Skin epidermis (tissue), 12 donors: ENCODE measurements at regions not wholly inside any gene's neighbourhood (a gene's known extent, or its start where the extent isn't known, plus 50 kb on each side); places are given as distances from the start of the nearest gene placed in this dataset.

Experiments used
- H3K27ac ChIP-seq, 21 experiments: fragments of 200-600 bp; sonication (generic) in 11 of 21; one replicate each; pipeline ENCODE4 v1.5.0; 2020; ENCODE audit warnings: mild to moderate bottlenecking in 3 of 21, inconsistent platforms in 2 of 21, moderate library complexity in 2 of 21
- H3K4me3 ChIP-seq, 7 experiments: fragments of 200-600 bp; sonication (generic) in 2 of 7; one replicate each; pipeline ENCODE4 v1.5.0; 2020; ENCODE audit warnings: inconsistent platforms in 2 of 7, mild to moderate bottlenecking in 2 of 7, moderate library complexity in 1 of 7

DNA sequence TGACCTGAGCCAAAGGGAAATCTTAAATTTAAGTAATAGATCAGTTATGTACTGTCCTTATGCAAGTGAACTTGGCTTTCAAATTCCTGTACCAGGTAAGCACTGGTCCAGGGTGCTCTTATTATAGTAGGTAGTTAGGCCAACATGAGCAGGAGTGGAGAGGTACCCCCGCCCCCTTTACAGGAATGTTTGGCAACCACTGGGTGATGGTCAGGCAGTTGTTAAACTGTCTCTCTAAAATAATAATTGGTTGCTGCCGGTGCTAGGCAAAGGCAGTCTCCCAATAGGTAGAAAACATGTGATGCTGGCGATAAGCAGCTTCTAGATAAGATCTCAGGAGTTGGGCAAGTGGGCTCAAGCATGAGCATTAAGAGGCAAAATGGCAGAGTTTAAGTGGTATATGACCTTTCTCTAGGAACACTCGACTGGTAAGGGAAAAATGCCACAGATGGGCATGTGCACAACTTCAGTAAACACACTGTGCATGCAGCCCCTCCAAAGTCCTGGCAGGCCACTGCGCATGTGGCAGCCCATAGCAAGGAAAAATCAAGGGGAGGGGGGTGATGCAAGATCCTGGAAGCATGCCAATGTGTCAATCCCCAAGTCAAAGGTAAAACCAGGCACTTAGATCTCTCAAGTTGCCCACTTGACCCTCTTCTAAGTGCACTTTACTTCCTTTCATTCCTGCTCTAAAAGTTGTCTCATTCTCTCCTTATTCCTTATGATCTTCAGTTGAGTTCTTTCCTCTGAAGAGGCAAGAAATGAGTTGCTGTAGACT, 1239.7 kb downstream of the C4orf33 start:
- Histone ChIP-seq H3K4me3 (no peak overlapping the region), H3K27ac (no peak overlapping the region)

DNA sequence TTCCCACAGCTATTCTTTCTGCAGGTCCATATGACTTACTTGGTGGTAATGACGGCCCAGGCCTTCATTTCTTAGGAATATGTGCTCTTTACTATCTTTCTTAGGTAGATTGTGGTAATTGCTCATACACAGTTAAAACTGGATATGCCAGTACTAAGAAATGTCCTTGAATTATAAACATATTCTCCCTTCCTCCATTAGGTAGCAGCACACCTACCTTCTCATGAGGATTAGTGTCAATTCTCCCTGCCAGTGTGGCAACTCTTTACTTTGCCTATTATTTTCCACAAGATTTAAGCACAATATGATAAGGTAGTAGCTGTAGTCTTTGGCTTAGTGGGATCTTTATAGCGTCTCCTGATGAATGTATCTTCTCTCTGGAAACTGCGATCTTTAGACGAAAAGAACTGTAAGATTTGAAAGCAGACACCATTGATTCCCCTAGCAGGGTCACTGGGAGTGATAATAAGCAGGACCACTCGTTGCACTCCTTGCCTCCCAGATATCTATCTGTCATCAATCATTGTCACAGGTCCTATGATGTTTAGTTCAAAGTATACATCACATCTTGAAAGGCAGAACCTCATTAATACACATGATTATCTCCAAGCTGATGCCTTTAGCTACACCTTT, 1240.7 kb downstream of the C4orf33 start:
- H3K27ac ChIP-seq = no peak overlapping the region
- H3K4me3 ChIP-seq = no peak overlapping the region

DNA sequence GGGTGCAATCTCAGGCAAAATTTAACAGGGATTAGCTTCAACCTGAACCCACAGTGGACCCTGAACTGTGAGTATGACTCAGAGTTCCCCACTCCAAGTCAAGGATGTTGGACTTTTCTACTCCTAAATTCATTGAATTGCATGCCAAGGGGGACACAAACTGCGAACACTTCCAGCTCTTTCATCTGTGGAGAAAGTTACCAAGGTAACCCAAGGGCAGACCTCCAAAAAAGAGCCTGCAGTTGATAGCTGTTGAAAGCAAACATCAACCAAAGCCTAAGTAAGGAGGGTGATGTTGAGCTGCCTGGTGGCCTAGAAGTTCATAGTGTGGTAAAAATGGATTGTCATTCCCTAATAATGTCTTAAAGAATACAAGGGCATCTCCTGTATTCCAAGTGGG, 1242.9 kb downstream of the C4orf33 start:
- no peak overlapping the region for H3K4me3 ChIP-seq

DNA sequence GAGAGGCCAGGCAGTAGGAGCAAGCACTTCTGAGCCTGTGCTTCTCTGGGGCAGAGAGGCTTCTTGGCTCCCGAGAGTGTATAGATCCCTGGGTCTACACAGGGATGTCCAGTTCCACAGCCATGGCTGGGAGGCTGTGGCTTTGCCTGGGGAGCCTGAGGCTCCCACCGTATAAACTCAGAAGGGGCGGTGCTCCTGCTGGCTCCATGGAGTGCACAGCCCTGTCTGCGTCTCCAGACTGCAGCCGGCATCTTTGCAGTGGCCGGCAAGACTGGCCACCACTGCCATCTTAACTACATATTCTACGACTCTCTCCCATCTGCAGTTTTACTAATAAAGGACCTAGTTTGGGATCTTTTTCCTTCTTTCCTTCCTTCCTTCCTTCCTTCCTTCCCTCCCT, 1253.8 kb downstream of the C4orf33 start:
- Histone ChIP-seq H3K4me3 (no peak overlapping the region), H3K27ac (no peak overlapping the region)

More for the DNA sequence above, 1242.9 kb downstream of the C4orf33 start:
- no peak overlapping the region for H3K27ac ChIP-seq

DNA sequence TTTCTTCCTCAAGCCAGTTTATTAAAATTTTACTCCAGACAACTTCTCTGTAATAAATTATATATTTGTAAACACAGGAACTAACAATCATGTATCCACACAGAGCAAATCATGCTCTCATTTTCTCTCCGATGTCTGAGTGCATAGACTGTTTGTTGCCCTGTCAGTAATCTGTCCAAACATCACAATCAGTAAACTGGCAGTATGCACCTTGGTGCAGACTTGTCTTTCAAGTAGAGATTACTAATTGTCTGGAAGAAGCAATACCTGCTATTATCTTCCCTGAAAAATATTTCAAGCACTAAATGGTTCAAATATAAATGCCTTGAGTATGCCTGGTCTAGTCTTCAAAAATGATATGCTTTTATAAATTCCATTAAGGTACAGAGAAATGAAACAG, 1260.9 kb downstream of the C4orf33 start:
- Histone ChIP-seq H3K27ac (no peak overlapping the region), H3K4me3 (no peak overlapping the region)

DNA sequence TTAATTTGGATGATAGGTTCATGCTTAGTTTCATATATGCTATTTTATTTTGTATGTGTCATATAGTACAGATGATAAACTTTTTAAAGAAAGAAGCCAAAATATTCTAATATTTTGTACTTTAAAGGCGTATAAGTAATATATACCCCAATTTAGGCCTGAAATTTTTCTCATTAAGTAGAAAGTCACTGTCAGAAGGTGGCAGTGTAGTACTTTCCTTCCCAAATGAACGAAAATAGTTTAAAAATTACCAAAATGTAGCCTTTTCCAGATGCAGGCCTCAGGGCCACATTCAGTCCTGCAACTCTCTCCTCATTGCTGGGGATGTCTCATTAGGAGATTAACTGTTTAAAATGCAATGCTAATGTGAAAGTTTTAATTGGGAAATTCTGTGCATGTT, 1263.6 kb downstream of the C4orf33 start:
- no peak overlapping the region for H3K27ac ChIP-seq
- H3K4me3 ChIP-seq = no peak overlapping the region

DNA sequence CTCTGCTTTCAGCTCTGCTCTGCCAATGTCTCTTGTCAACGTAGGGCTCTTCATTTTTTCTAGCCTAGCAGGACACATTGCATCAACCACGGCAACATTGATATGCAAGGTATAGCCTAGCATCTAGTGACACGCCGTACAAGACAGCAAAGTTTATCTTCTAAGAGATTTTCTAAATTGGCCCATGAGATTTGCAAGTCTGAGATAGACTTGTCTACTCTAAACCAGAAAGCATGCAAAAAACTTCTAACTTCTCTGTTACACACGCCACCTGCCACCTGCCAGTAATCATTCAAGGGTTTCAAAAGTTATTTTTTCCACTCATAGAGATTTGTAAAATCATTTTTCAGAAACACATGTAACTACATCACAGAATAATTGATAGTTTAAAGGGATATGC, 1265.7 kb downstream of the C4orf33 start:
- no peak overlapping the region for H3K27ac ChIP-seq
- no peak overlapping the region for H3K4me3 ChIP-seq

DNA sequence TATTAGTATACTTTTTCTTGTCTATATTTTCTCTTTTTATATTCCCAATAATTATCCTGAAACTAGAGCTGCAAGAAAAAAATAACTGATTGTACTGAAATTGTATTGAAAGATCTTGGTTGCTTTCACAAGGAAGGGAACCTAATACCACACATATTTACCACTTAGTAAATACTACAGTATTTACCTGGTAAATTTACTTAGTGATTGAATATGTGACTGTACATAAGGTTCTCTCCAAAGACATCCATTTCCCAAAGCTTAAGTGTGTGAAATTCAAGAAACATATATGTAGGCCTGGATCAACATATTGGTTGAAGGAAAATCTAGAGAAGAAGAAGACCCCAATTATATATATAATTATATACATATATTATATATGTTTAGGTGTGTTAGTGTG, 1272.7 kb downstream of the C4orf33 start:
- Histone ChIP-seq H3K27ac (no peak overlapping the region), H3K4me3 (no peak overlapping the region)

DNA sequence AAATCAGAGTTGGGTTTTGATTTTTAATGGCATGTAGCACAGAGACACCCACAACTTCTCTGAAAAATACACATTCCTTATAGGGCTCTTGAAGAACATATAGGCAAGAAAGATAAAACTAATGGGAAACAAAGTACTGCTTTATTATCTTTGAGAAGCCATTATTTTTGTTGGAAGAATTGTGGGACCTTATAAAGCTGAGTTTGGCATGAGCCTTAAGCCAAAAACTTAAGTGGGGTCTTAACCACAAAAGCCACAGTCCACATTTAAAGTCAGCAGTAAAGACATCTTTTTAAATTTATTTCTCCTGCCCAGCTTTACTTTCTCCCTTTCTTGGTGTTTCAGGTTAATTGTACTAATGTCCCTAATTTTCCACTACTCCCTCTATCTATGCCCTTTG, 1297.3 kb downstream of the C4orf33 start:
- no peak overlapping the region for H3K4me3 ChIP-seq
- H3K27ac ChIP-seq = no peak overlapping the region

DNA sequence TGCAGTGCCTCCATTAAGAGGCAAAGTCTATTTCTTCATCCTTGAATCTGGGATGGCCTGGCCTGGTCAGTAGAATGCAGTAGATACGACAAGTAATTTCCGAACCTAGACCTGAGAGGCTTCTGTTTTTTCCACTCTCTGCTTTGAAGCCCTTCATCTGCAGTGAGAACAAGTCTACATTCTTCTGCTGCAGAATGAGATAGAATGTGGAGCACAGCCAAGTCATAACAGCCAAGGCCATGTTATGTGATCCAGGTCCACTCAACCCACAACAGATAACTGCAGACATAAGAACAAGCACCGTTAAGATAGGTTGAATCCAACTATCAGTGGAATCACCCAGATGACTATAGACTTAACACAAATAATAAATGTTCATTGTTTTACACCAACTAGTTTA, 1297.7 kb downstream of the C4orf33 start:
- Histone ChIP-seq H3K4me3 (no peak overlapping the region), H3K27ac (no peak overlapping the region)

DNA sequence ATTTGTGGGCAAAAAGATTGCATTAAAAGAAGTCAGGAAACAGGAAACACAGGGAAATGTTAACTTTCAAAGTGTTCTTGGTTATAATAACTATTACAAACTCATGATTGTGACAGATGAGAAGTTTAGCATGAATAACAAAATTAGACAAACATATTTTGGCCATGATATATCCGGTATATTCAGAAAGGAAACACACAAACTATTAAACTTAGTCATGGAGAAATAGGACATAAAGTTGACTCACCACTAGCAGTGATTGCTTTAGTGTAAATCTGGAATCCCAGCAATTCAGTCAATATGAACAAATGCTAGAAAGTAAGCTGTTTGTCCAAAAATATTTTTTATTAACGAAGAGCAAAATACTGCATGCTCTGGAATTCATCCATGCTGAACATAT, 1299.9 kb downstream of the C4orf33 start:
- no peak overlapping the region for H3K4me3 ChIP-seq
- H3K27ac ChIP-seq = no peak overlapping the region

DNA sequence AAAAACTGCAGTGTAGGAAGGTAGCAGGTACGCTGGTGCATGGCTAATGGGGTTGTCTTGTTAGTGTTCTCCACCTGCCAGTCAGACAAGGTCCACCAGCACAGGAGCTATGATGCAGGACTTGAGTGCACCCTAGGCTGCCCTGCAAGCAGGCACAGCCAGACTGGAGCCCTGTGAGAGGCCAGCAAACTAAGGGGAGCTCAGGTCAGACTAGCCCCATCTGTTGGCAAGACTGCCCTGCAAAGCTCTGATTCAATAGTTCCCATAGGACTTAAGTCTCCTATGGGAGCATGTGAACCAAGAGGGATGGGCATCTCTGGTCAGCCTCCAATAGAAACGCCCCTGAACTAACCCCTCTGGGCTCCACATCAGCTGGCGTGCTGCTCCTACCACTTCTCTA, 1307.3 kb downstream of the C4orf33 start:
- Histone ChIP-seq H3K4me3 (no peak overlapping the region), H3K27ac (no peak overlapping the region)

DNA sequence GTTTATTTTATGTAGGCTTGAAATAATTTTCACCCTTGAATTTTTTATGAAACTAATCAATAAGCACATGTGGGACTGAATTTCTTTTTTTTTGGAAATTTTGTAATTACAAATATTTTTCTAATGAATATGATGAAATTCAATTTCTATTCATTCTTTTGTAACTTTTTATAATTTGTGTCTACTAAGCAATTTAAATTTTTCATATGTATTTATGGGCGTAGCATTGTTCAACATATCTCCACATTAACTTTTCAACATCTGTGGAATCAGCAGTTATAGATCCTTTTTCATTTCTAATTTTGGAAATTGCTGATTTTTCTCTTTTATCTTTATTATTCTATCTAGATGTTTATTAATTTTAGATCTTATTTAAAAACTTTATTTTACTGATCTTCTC, 1320.3 kb downstream of the C4orf33 start:
- Histone ChIP-seq H3K27ac (no peak overlapping the region), H3K4me3 (no peak overlapping the region)

DNA sequence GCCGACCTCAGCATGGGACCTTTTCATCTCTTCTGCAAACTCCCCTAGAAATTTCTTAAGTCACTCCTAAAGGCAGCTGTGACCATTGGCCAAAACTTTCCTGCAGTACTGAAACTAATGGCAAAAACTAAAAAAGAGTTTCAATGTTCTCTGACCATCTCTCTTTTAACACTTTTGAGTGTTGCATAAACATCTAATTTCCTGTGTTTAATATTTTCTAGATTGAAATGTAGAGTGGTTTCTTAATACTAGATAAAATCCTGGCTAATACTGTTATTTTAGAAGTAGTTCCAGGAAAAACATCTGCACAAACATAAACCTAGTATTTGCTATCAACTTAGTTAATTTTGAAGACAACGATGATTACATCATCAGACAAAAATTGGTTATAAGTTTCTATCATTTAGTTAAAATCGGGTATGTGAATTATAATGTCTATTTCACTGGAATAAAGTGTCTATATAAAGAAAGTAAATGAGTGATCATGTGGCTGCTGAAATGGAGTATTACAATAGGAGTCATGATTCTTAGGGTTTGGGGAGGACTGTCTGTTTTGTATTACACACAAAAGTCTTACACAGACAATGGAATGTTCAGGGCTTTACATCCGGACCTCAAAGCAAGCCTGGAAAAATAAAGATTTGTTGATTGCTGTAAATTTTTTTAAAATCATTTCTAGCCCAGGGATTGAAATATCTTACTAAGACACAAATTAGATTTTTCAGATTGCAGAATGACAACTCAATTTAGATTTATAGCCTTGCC, 1323.4 kb downstream of the C4orf33 start:
- Histone ChIP-seq H3K4me3 (no peak overlapping the region), H3K27ac (no peak overlapping the region)

DNA sequence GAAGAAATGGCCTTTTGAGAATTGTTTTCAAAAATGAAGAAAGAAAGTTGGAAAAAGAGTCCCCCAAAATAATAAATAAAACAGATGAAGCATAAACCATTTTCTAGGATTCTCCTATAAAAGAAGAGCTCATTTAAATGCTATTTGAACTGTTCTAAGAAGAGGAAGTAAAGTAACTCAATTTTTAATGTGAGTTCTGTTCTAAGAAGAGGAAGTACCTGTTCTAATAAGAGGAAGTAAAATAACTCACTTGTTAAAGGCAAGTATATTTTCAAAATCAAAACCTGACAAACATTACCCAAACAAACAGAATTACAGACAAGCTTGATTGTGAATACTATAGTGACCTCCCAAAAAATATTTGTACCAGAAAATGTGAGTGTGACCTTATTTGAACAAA, 1326.3 kb downstream of the C4orf33 start:
- no peak overlapping the region for H3K27ac ChIP-seq
- H3K4me3 ChIP-seq = no peak overlapping the region

DNA sequence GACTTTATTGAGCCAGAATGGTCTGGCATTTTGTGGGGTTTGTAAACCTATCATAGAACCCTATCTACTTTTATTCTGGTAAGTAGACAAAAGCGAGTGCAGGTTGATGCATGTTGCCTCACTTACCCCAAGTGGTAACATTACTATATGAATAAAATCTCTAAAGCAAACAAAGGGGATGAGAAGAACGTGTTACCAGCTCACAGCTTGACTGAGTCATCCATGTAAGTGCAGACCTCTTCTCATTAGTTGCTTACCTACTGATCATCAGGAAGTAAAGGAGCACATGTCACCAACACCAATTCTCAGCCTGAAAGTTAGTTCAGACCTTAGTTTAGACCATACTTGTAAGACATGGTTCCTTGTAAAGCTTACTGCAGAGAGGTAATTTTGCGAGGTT, 1328.3 kb downstream of the C4orf33 start:
- Histone ChIP-seq H3K27ac (no peak overlapping the region), H3K4me3 (no peak overlapping the region)

DNA sequence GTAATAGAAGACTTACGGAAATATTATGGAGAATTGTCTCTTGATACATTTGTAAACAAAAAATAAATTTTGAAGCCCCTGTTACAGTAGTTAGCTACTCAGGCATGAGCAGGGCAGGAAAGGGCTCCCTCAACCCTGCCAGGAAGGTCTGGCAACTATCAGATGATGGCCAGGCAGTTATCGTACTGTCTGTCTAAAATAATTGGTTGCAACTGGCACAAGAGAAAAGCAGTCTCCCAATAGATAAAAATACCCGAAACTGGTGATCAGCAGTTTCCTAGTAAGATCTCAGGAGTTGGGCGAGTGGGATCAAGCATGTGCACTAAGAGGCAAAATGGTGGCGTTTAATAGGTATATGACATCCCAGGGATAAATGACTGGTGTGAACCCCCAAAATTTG, 1336.3 kb downstream of the C4orf33 start:
- Histone ChIP-seq H3K4me3 (no peak overlapping the region), H3K27ac (no peak overlapping the region)

DNA sequence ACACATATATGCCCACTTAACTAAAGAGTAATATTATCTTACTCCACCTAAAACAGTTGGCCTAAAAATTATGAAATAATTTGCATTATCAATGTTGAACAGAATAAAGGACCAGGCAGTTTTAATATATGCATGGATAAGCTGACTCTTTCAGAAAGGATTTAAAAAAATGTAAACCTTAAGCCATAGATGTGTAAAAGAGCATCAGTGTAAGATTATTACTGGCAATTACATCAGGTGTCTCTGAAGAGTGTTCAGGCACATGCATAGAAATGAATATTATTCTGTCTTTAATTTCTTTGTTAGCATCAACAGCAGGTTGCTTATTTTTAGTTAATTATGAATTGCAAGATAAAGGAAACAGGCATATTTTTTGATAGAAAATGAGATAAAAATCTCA, 1353.8 kb downstream of the C4orf33 start:
- H3K27ac ChIP-seq = no peak overlapping the region
- no peak overlapping the region for H3K4me3 ChIP-seq

DNA sequence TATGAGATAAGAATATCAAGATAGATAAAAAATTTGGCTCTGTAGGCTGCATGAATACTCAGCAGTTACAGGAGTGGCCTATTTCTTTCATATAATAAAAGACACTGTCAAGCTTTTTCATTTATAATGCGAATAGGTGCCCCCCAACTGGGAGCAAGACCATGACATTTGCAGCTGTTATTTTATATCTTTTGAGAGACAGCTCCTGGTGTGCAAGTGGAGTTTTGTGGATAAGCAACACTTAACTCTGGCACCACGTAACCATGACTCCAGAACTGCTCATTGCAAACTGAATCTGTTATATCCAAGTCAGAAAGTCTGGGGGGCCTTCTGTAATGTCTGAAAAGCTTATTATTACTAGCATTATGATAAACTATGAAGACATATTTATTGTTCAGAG, 1372.4 kb downstream of the C4orf33 start:
- Histone ChIP-seq H3K4me3 (no peak overlapping the region), H3K27ac (no peak overlapping the region)

DNA sequence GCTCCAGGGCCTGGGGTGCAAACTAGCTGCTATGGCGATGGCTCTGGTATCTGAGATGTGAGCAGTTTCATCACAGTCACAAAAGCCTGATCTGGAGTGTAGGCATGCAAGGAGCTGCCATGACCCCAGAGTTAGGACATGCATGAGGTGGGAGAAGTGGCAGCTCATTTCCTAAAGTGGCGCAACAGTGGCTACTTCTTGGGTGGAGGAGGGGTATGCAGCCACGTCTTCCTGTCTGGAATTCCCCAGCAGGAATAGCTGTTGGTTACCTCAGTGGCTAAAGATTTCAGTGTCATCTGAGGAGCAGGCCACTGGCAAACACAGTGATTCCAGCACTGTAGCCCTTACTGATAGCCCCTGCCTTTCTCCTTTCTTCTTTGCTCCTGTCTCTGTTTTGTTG, 1382.5 kb downstream of the C4orf33 start:
- Histone ChIP-seq H3K27ac (no peak overlapping the region), H3K4me3 (no peak overlapping the region)

DNA sequence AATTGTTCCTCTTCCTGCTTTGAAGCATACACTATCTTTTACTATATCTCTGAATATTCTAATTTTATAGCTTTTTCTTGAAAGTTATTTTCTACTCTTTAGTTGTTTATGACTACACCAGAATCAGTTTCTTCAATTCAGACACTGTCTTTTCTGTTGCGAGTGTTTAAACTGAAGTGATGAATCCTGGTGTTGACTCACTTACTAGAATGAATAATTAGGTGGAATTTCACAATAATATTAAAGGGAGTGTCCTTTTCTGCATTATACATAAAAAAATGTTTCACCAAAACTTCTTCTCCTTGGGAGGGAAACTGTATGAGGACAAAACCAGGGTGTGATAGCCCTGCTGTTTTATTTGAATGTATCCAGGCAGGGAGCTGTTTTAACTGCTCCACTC, 1383.1 kb downstream of the C4orf33 start:
- H3K27ac ChIP-seq = no peak overlapping the region
- no peak overlapping the region for H3K4me3 ChIP-seq
